Inferior parietal cortex (tissue), 1 donor: ENCODE measurements at regions not wholly inside any gene's neighbourhood (a gene's known extent, or its start where the extent isn't known, plus 50 kb on each side); places are given as distances from the start of the nearest gene placed in this dataset.

Experiments used
- DNase-seq: peaks from one replicate; pipeline ENCODE4 v3.0.0-alpha.2; 2016; ENCODE audit errors: extremely low spot score

GRCh38 chr13:111537115-111537728 is 216.8 kb downstream of the TEX29 start:
- no peak for DNase-seq

GRCh38 chr13:111537843-111538499 is 217.5 kb downstream of the TEX29 start:
- DNase-seq = no peak

GRCh38 chr13:111539252-111539651 is 218.8 kb downstream of the TEX29 start:
- DNase-seq = no peak

GRCh38 chr13:111539791-111540446 is 219.5 kb downstream of the TEX29 start:
- no peak for DNase-seq

- no peak for DNase-seq
Measured at GRCh38 chr13:111540486-111540885, 220.0 kb downstream of the TEX29 start.

- DNase-seq = no peak
Measured at GRCh38 chr13:111541345-111541744, 220.9 kb downstream of the TEX29 start.

GRCh38 chr13:111541752-111542529 is 221.5 kb downstream of the TEX29 start:
- DNase-seq = no peak

- no peak for DNase-seq
Measured at GRCh38 chr13:111542530-111543341, 222.3 kb downstream of the TEX29 start.

GRCh38 chr13:111546921-111547675 is 226.7 kb downstream of the TEX29 start:
- no peak for DNase-seq

- DNase-seq = no peak
Measured at GRCh38 chr13:111547726-111548273, 227.4 kb downstream of the TEX29 start.

- DNase-seq = no peak
Measured at GRCh38 chr13:111548301-111548700, 227.9 kb downstream of the TEX29 start.

GRCh38 chr13:111548805-111549204 is 228.4 kb downstream of the TEX29 start:
- no peak for DNase-seq

GRCh38 chr13:111549464-111549863 is 229.0 kb downstream of the TEX29 start:
- DNase-seq = no peak

GRCh38 chr13:111550062-111550461 is 229.6 kb downstream of the TEX29 start:
- no peak for DNase-seq

GRCh38 chr13:111551204-111551820 is 230.9 kb downstream of the TEX29 start:
- no peak for DNase-seq

GRCh38 chr13:111552891-111553655 is 232.6 kb downstream of the TEX29 start:
- DNase-seq = no peak

GRCh38 chr13:111554539-111555267 is 234.3 kb downstream of the TEX29 start:
- no peak for DNase-seq

GRCh38 chr13:111555268-111555808 is 234.9 kb downstream of the TEX29 start:
- no peak for DNase-seq
